IMR-90 (cell line): ENCODE measurements at regions not wholly inside any gene's neighbourhood (a gene's known extent, or its start where the extent isn't known, plus 50 kb on each side); places are given as distances from the start of the nearest gene placed in this dataset.

Experiments
- ATAC-seq: fragments of 200-7000 bp; cut with Tn5 transposase; 2 replicates; pipeline ENCODE4 v1.9.1; 2020; ENCODE audit warnings: low read depth, mild to moderate bottlenecking, moderate library complexity
- BruUV-seq: library from RNA; stranded (reverse); fragments of 400-500 nt; replicated peaks from 2 replicates; lab custom pipeline; 2021; lab: Mats Ljungman, UMichigan
- CTCF ChIA-PET: fragments of 300-600 bp; formaldehyde crosslinking; extraction: SDS; loops from one replicate; lab custom pipeline; 2021; ENCODE audit warnings: antibody characterized with exemption; lab: Yijun Ruan, JAX
- POLR2A ChIA-PET: fragments of 300-600 bp; sonication (Branson Sonifier 250); formaldehyde crosslinking; loops from one replicate; lab custom pipeline; 2022; ENCODE audit warnings: antibody characterized with exemption; ENCODE audit not compliant: unreplicated experiment; lab: Charles Lee
- DNase-seq: peaks from one replicate; pipeline ENCODE4 v3.0.0; 2013
- H2AFZ ChIP-seq: replicated peaks from 2 replicates; pipeline ENCODE3; 2013; ENCODE audit warnings: low read length, mild to moderate bottlenecking; ENCODE audit not compliant: poor library complexity
- H2AK5ac ChIP-seq: 2 replicates; pipeline ENCODE4 v1.6.1; 2013; ENCODE audit warnings: low read depth, low read length, inconsistent platforms
- H2AK9ac ChIP-seq: replicated peaks from 2 replicates; pipeline ENCODE3; 2013; ENCODE audit warnings: mild to moderate bottlenecking, low read depth, low read length, moderate library complexity; ENCODE audit not compliant: poor library complexity
- H2BK120ac ChIP-seq: 2 replicates; pipeline ENCODE4 v1.6.1; 2013; ENCODE audit warnings: low read depth, low read length, inconsistent platforms
- H2BK15ac ChIP-seq: 3 replicates; pipeline ENCODE4 v1.6.1; 2013; ENCODE audit warnings: low read depth, low read length, inconsistent platforms
- H2BK20ac ChIP-seq: 2 replicates; pipeline ENCODE4 v1.6.1; 2013; ENCODE audit warnings: low read depth, mild to moderate bottlenecking, inconsistent platforms, low read length, moderate library complexity
- H2BK5ac ChIP-seq: 2 replicates; pipeline ENCODE4 v1.6.1; 2013; ENCODE audit warnings: mild to moderate bottlenecking, low read depth, low read length, inconsistent platforms; ENCODE audit not compliant: poor library complexity, severe bottlenecking
- H3K14ac ChIP-seq: replicated peaks from 2 replicates; pipeline ENCODE4 v1.6.1; 2013; ENCODE audit warnings: low read depth, low read length, inconsistent platforms
- H3K18ac ChIP-seq: 2 replicates; pipeline ENCODE4 v1.6.1; 2013; ENCODE audit warnings: low read depth, low read length, control low read depth
- H3K23ac ChIP-seq: 2 replicates; pipeline ENCODE4 v1.6.1; 2013; ENCODE audit warnings: low read depth, low read length, inconsistent platforms
- H3K27ac ChIP-seq: 2 replicates; pipeline ENCODE4 v1.5.1; 2013; ENCODE audit warnings: mild to moderate bottlenecking, control low read depth, low read length; ENCODE audit not compliant: insufficient read depth
- H3K27me3 ChIP-seq: 2 replicates; pipeline ENCODE4 v1.6.1; 2013; ENCODE audit warnings: low read length; ENCODE audit not compliant: control insufficient read depth, insufficient read depth
- H3K36me3 ChIP-seq: 2 replicates; pipeline ENCODE4 v1.6.1; 2013; ENCODE audit warnings: low read length, mixed read lengths; ENCODE audit not compliant: control insufficient read depth, insufficient read depth
- H3K4ac ChIP-seq: 2 replicates; pipeline ENCODE4 v1.6.1; 2013; ENCODE audit warnings: low read depth, low read length, inconsistent platforms
- H3K4me1 ChIP-seq: 2 replicates; pipeline ENCODE4 v1.6.1; 2013; ENCODE audit warnings: low read length, mixed read lengths; ENCODE audit not compliant: control insufficient read depth, insufficient read depth
- H3K4me2 ChIP-seq: 2 replicates; pipeline ENCODE4 v1.6.1; 2013; ENCODE audit warnings: low read depth, mild to moderate bottlenecking, control low read depth, low read length, moderate library complexity
- H3K4me3 ChIP-seq: 2 replicates; pipeline ENCODE4 v1.5.1; 2013; ENCODE audit warnings: low read depth, mild to moderate bottlenecking, control low read depth, low read length, moderate library complexity; ENCODE audit not compliant: insufficient read depth
- H3K56ac ChIP-seq: 2 replicates; pipeline ENCODE4 v1.6.1; 2013; ENCODE audit warnings: low read length, inconsistent platforms; ENCODE audit not compliant: insufficient read depth; ENCODE audit errors: extremely low read depth
- H3K79me1 ChIP-seq, 2 experiments: 2 replicates each; pipeline ENCODE4 v1.6.1; 2013; ENCODE audit warnings: low read length in 2 of 2, inconsistent platforms in 1 of 2, low read depth in 1 of 2
- H3K9ac ChIP-seq: 2 replicates; pipeline ENCODE4 v1.6.1; 2013; ENCODE audit warnings: low read depth, low read length, control low read depth
- H3K9me1 ChIP-seq: 2 replicates; pipeline ENCODE4 v1.6.1; 2013; ENCODE audit warnings: low read length, inconsistent platforms; ENCODE audit not compliant: insufficient read depth
- H3K9me3 ChIP-seq: 2 replicates; pipeline ENCODE4 v1.6.1; 2013; ENCODE audit warnings: low read length; ENCODE audit not compliant: control insufficient read depth, insufficient read depth
- H4K20me1 ChIP-seq: 2 replicates; pipeline ENCODE4 v1.6.1; 2013; ENCODE audit warnings: low read length, inconsistent platforms; ENCODE audit not compliant: insufficient read depth
- H4K5ac ChIP-seq: 2 replicates; pipeline ENCODE4 v1.6.1; 2013; ENCODE audit warnings: mild to moderate bottlenecking, low read depth, low read length, control low read depth
- H4K8ac ChIP-seq, 2 experiments: 2 replicates each; pipeline ENCODE4 v1.6.1; 2013; ENCODE audit warnings: low read depth in 2 of 2, low read length in 2 of 2, control low read depth in 1 of 2, inconsistent platforms in 1 of 2
- H4K91ac ChIP-seq: 2 replicates; pipeline ENCODE4 v1.6.1; 2013; ENCODE audit warnings: low read depth, low read length, inconsistent platforms; ENCODE audit not compliant: insufficient read depth
- BHLHE40 ChIP-seq: fragments of 150-350 bp; IDR thresholded peaks from 2 replicates; pipeline ENCODE4 v1.6.1; 2016; ENCODE audit warnings: mild to moderate bottlenecking, low read depth, low read length
- CEBPB ChIP-seq: IDR thresholded peaks from 2 replicates; pipeline ENCODE4 v1.6.1; 2012; ENCODE audit warnings: low read depth, low read length, improper control_type of control experiment
- CHD1 ChIP-seq: IDR thresholded peaks from 2 replicates; pipeline ENCODE4 v1.6.1; 2012; ENCODE audit warnings: low read depth, low read length, improper control_type of control experiment
- CTCF ChIP-seq: conservative IDR thresholded peaks from 2 replicates; pipeline ENCODE4 v1.5.1; 2012; ENCODE audit warnings: mild to moderate bottlenecking, low read depth, low read length, improper control_type of control experiment
- ELK1 ChIP-seq: fragments of 150-350 bp; IDR thresholded peaks from 2 replicates; pipeline ENCODE4 v1.6.1; 2016; ENCODE audit warnings: low read depth, mild to moderate bottlenecking, low read length, moderate library complexity, borderline replicate concordance
- FOS ChIP-seq: fragments of 150-350 bp; IDR thresholded peaks from 2 replicates; pipeline ENCODE4 v1.6.1; 2016; ENCODE audit warnings: low read depth, low read length
- MAFK ChIP-seq: IDR thresholded peaks from 2 replicates; pipeline ENCODE4 v1.6.1; 2012; ENCODE audit warnings: low read depth, low read length, improper control_type of control experiment
- NFE2L2 ChIP-seq: fragments of 150-350 bp; IDR thresholded peaks from 2 replicates; pipeline ENCODE4 v1.6.1; 2016; ENCODE audit warnings: low read depth, mild to moderate bottlenecking, low read length
- RCOR1 ChIP-seq: IDR thresholded peaks from 2 replicates; pipeline ENCODE4 v1.6.1; 2012; ENCODE audit warnings: mild to moderate bottlenecking, low read length, improper control_type of control experiment; ENCODE audit not compliant: insufficient replicate concordance
- RFX5 ChIP-seq: IDR thresholded peaks from 2 replicates; pipeline ENCODE4 v1.8.0; 2012; ENCODE audit warnings: low read depth, mild to moderate bottlenecking, low read length, moderate library complexity
- SMC3 ChIP-seq: fragments of 150-350 bp; IDR thresholded peaks from 2 replicates; pipeline ENCODE4 v1.6.1; 2016; ENCODE audit warnings: low read depth, mild to moderate bottlenecking, antibody characterized with exemption, low read length, moderate library complexity
- USF2 ChIP-seq: fragments of 150-350 bp; IDR thresholded peaks from 2 replicates; pipeline ENCODE4 v1.6.1; 2017; ENCODE audit warnings: mild to moderate bottlenecking, antibody characterized with exemption, low read length, low read depth
- WGBS, 2 experiments: methylation state at CpG; one replicate each; pipeline versions ENCODE4 v1.1.5 to v1.1.7; 2013; ENCODE audit warnings: missing lambda C conversion rate in 2 of 2; ENCODE audit not compliant: insufficient read length in 1 of 2; ENCODE audit errors: extremely low coverage in 2 of 2; 5-methylcytosine and 5-hydroxymethylcytosine counted together
- dilution Hi-C: fragments of 300-500 bp; cut with HindIII; formaldehyde crosslinking; loops from one replicate; pipeline ENCODE4 v1.14.3; 2018; ENCODE audit warnings: low sequenced_read_pairs; ENCODE audit not compliant: unreplicated experiment
- in situ Hi-C: fragments of 300-500 bp; cut with MboI; formaldehyde crosslinking; loops from 3 replicates; pipeline ENCODE4 v1.14.3; 2019; ENCODE audit warnings: low sequenced_read_pairs, inconsistent platforms, mixed read lengths
- intact Hi-C: fragments of 100-400 bp; cut with micrococcal nuclease; formaldehyde crosslinking; loops from 2 replicates; pipeline ENCODE4 v1.10.0; 2022

- TF ChIP-seq FOS: no peak
Measured at GRCh38 chr13:112247471-112248405, 128.4 kb upstream of the SPACA7 start (continued).

GRCh38 chr13:112248406-112248760 is 127.8 kb upstream of the SPACA7 start:
- H3K4me1 ChIP-seq: no peaks in the 10 kb centered on the region
- in situ Hi-C loops (no loop called here), dilution Hi-C loops (no loop called here), intact Hi-C loops (no loop called here)
- H4K91ac ChIP-seq: no peak overlapping the region
- H3K27me3 ChIP-seq: no peaks in the 10 kb centered on the region
- H3K18ac ChIP-seq: no peak overlapping the region
- no peak overlapping the region for H3K56ac ChIP-seq
- no peaks in the 10 kb centered on the region for H3K36me3 ChIP-seq
- no peaks in the 10 kb centered on the region for H4K20me1 ChIP-seq
- H4K8ac ChIP-seq: no peak overlapping the region
- H3K9ac ChIP-seq: no peak overlapping the region
- peaks cover 78% of the 10 kb centered on the region for H3K9me3 ChIP-seq
- ChIA-PET CTCF (no interaction called here), POLR2A (no interaction called here)
- H3K4me2 ChIP-seq: no peak overlapping the region
- no peak overlapping the region for H3K4me3 ChIP-seq
- no peak overlapping the region for H2BK15ac ChIP-seq
- H4K5ac ChIP-seq: no peak overlapping the region
- H2BK120ac ChIP-seq: no peak overlapping the region
- no peaks in the 10 kb centered on the region for H3K79me1 ChIP-seq
- WGBS, 2 experiments: 0% methylated on average over 1 of the region's 8 CpGs; no CpG with 5 or more reads in 1 of the 2 experiments
- no peak overlapping the region for H2BK5ac ChIP-seq
- DNase-seq: no peak
- H3K4ac ChIP-seq: no peak overlapping the region
- no TSS peak for BruUV-seq
- H2BK20ac ChIP-seq: no peak overlapping the region
- H2AK5ac ChIP-seq: no peak overlapping the region
- no peaks in the 10 kb centered on the region for H3K9me1 ChIP-seq
- H3K23ac ChIP-seq: no peak overlapping the region
- no peak for ATAC-seq
- no peak overlapping the region for H2AFZ ChIP-seq
- H3K27ac ChIP-seq: no peak overlapping the region
- H2AK9ac ChIP-seq: no peak overlapping the region
- no peak overlapping the region for H3K14ac ChIP-seq
- TF ChIP-seq ELK1 (no peak), SMC3 (no peak), MAFK (no peak), BHLHE40 (no peak), RCOR1 (no peak), CHD1 (no peak), RFX5 (no peak), CTCF (no peak), USF2 (no peak), FOS (no peak), CEBPB (no peak), NFE2L2 (no peak)
